Keratinocyte (primary cell): ENCODE measurements at regions not wholly inside any gene's neighbourhood (a gene's known extent, or its start where the extent isn't known, plus 50 kb on each side); places are given as distances from the start of the nearest gene placed in this dataset.

Experiments
- DNase-seq: peaks from one replicate; pipeline ENCODE4 v3.0.0-alpha.2; 2011; ENCODE audit warnings: low read depth, missing footprints, low spot score
- FAIRE-seq: peaks from 2 replicates; lab custom pipeline; 2011; peaks lifted over from hg19 to GRCh38; lab: Jason Lieb, UNC
- H2AFZ ChIP-seq: 2 replicates; pipeline ENCODE4 v1.6.0; 2012; ENCODE audit warnings: low read length, control low read depth, inconsistent platforms; ENCODE audit not compliant: control insufficient read depth
- H3K27ac ChIP-seq: 2 replicates; pipeline ENCODE4 v1.5.1; 2011; ENCODE audit warnings: low read length; ENCODE audit not compliant: control insufficient read depth, insufficient read depth
- H3K27me3 ChIP-seq: 3 replicates; pipeline ENCODE4 v1.6.0; 2011; ENCODE audit warnings: low read length; ENCODE audit not compliant: control insufficient read depth, insufficient read depth; ENCODE audit errors: extremely low read depth
- H3K36me3 ChIP-seq, 2 experiments: 2 replicates in 1 of 2; 3 replicates in 1 of 2; pipeline ENCODE4 v1.5.1; 2011; ENCODE audit warnings: low read length in 2 of 2, mild to moderate bottlenecking in 1 of 2; ENCODE audit not compliant: control insufficient read depth in 2 of 2, insufficient read depth in 2 of 2; ENCODE audit errors: extremely low read depth in 1 of 2
- H3K4me1 ChIP-seq: 3 replicates; pipeline ENCODE4 v1.5.1; 2011; ENCODE audit warnings: low read length; ENCODE audit not compliant: control insufficient read depth, insufficient read depth; ENCODE audit errors: extremely low read depth
- H3K4me2 ChIP-seq: 3 replicates; pipeline ENCODE4 v1.6.0; 2011; ENCODE audit warnings: low read depth, low read length; ENCODE audit not compliant: control insufficient read depth, insufficient read depth; ENCODE audit errors: extremely low read depth
- H3K4me3 ChIP-seq, 3 experiments: fragments of 200-600 bp in 1 of 3; sonication (generic) in 1 of 3; 2 replicates in 2 of 3; 3 replicates in 1 of 3; pipeline ENCODE4 v1.5.1; 2011 to 2016; ENCODE audit warnings: low read length in 3 of 3, mild to moderate bottlenecking in 3 of 3, control low read depth in 2 of 3, inconsistent platforms in 1 of 3, low read depth in 1 of 3, mixed read lengths in 1 of 3, mixed run types in 1 of 3, moderate library complexity in 1 of 3; ENCODE audit not compliant: control insufficient read depth in 2 of 3, insufficient read depth in 2 of 3; ENCODE audit errors: extremely low read depth in 1 of 3
- H3K79me2 ChIP-seq: 2 replicates; pipeline ENCODE4 v1.6.0; 2012; ENCODE audit warnings: low read length; ENCODE audit not compliant: control insufficient read depth, insufficient read depth
- H3K9ac ChIP-seq: 3 replicates; pipeline ENCODE4 v1.6.0; 2011; ENCODE audit warnings: low read length; ENCODE audit not compliant: control insufficient read depth, insufficient read depth; ENCODE audit errors: extremely low read depth
- H3K9me1 ChIP-seq: 3 replicates; pipeline ENCODE4 v1.6.0; 2011; ENCODE audit warnings: low read length; ENCODE audit not compliant: control insufficient read depth, insufficient read depth; ENCODE audit errors: extremely low read depth
- H3K9me3 ChIP-seq: 2 replicates; pipeline ENCODE4 v1.5.1; 2012; ENCODE audit warnings: low read depth, low read length; ENCODE audit not compliant: control insufficient read depth
- H4K20me1 ChIP-seq: 3 replicates; pipeline ENCODE4 v1.6.0; 2011; ENCODE audit warnings: low read length; ENCODE audit not compliant: control insufficient read depth, insufficient read depth; ENCODE audit errors: extremely low read depth
- EZH2 ChIP-seq: IDR thresholded peaks from one replicate; pipeline ENCODE4 v1.6.1; 2012; ENCODE audit warnings: inconsistent platforms, mild to moderate bottlenecking, low read length, moderate library complexity
- dilution Hi-C: fragments of 300-500 bp; cut with MboI; formaldehyde crosslinking; loops from one replicate; pipeline ENCODE4 v1.7.0; 2020; ENCODE audit warnings: low sequenced_read_pairs; ENCODE audit not compliant: extremely low pct_ligation_motif_present
- TF ChIP-seq, protein P1 (sequence below), 3 experiments: IDR thresholded peaks in 1 of 3; conservative IDR thresholded peaks in 1 of 3; optimal IDR thresholded peaks in 1 of 3; 2 replicates in 2 of 3; 3 replicates in 1 of 3; pipeline versions ENCODE3 to v1.5.1; 2011; ENCODE audit warnings: low read length in 3 of 3, mild to moderate bottlenecking in 3 of 3, moderate library complexity in 2 of 3, control low read depth in 1 of 3, inconsistent platforms in 1 of 3; ENCODE audit not compliant: insufficient read depth in 2 of 3; ENCODE audit errors: extremely low read depth in 1 of 3

GRCh38 chr13:59172076-59172475, 991.7 kb downstream of the DIAPH3 start:
- H3K79me2 ChIP-seq, result no peaks in the 10 kb centered on the region
- DNase-seq (no peak), FAIRE-seq (no peak)
- no peak overlapping the region for H2AFZ ChIP-seq
- no peaks in the 10 kb centered on the region for H3K9me3 ChIP-seq
- H3K4me3 ChIP-seq, result no peak overlapping the region
- no peak overlapping the region for H3K9ac ChIP-seq
- no peaks in the 10 kb centered on the region for H4K20me1 ChIP-seq
- no peaks in the 10 kb centered on the region for H3K36me3 ChIP-seq
- H3K27me3 ChIP-seq, result no peaks in the 10 kb centered on the region
- dilution Hi-C loops, result no loop called here
- no peak overlapping the region for H3K4me2 ChIP-seq
- TF ChIP-seq, protein P1, sequence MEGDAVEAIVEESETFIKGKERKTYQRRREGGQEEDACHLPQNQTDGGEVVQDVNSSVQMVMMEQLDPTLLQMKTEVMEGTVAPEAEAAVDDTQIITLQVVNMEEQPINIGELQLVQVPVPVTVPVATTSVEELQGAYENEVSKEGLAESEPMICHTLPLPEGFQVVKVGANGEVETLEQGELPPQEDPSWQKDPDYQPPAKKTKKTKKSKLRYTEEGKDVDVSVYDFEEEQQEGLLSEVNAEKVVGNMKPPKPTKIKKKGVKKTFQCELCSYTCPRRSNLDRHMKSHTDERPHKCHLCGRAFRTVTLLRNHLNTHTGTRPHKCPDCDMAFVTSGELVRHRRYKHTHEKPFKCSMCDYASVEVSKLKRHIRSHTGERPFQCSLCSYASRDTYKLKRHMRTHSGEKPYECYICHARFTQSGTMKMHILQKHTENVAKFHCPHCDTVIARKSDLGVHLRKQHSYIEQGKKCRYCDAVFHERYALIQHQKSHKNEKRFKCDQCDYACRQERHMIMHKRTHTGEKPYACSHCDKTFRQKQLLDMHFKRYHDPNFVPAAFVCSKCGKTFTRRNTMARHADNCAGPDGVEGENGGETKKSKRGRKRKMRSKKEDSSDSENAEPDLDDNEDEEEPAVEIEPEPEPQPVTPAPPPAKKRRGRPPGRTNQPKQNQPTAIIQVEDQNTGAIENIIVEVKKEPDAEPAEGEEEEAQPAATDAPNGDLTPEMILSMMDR (optimal IDR thresholded peaks at IDR 0.05 in 1 of 3, IDR thresholded peaks at IDR 0.05 in 1 of 3, conservative IDR thresholded peaks at IDR 0.05 in 1 of 3; ENCODE audit: extremely low read depth in 1 of 3, insufficient read depth in 2 of 3, low read length in 3 of 3), result no peak
- TF ChIP-seq EZH2, result no peak
- no peaks in the 10 kb centered on the region for H3K4me1 ChIP-seq
- H3K27ac ChIP-seq, result no peak overlapping the region
- H3K9me1 ChIP-seq, result no peaks in the 10 kb centered on the region

- Histone ChIP-seq H4K20me1 (no peaks in the 10 kb centered on the region), H3K9me1 (no peaks in the 10 kb centered on the region), H3K27ac (no peak overlapping the region), H3K4me1 (no peaks in the 10 kb centered on the region), H3K36me3 (no peaks in the 10 kb centered on the region), H2AFZ (no peak overlapping the region), H3K27me3 (no peaks in the 10 kb centered on the region), H3K4me2 (no peak overlapping the region), H3K79me2 (no peaks in the 10 kb centered on the region), H3K4me3 (no peak overlapping the region), H3K9me3 (no peaks in the 10 kb centered on the region), H3K9ac (no peak overlapping the region)
- TF ChIP-seq, protein P1 (optimal IDR thresholded peaks at IDR 0.05 in 1 of 3, IDR thresholded peaks at IDR 0.05 in 1 of 3, conservative IDR thresholded peaks at IDR 0.05 in 1 of 3; ENCODE audit: extremely low read depth in 1 of 3, insufficient read depth in 2 of 3, low read length in 3 of 3), result no peak
- TF ChIP-seq EZH2, result no peak
- DNase-seq (no peak), FAIRE-seq (no peak)
- dilution Hi-C loops, result no loop called here
Observed at GRCh38 chr13:59176775-59177174, 987.0 kb downstream of the DIAPH3 start.
